ENCODE measurements at regions not wholly inside any gene's neighbourhood (a gene's known extent, or its start where the extent isn't known, plus 50 kb on each side); places are given as distances from the start of the nearest gene placed in this dataset.

DNA sequence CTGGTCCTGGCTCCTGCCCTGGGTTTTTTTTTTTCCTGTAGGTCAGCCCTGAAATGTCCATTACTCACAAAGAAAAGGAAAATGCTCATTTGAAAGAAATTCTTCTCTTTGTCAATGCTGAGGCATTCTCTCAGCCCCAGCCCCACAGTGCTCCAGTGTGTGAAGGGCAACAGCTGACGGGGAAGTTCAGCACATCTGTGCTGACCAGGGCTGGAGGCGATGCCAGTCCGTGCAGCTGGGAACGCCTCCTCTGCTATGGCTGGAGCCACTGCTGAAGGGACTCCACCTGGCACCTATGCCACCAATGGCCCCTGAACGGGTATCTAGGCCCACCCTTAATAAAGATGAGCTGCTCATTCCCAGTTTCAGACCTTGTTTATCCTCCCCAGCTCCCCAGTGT lies 71.9 kb upstream of the SLCO4A1 start:
- in situ Hi-C loops (cut with MboI; ENCODE audit: low pct_unique_long_range_greater_than_20kb, low sequenced_read_pairs, unreplicated experiment) = no loop called here
- TF ChIP-seq CTCF (IDR thresholded peaks at IDR 0.05; ENCODE audit: extremely low read depth, insufficient read depth, missing control alignments) = no peak
- no peak for DNase-seq (ENCODE audit: low spot score)

- DNase-seq (ENCODE audit: low spot score) = no peak
- TF ChIP-seq CTCF (IDR thresholded peaks at IDR 0.05; ENCODE audit: extremely low read depth, insufficient read depth, missing control alignments) = no peak
- in situ Hi-C loops (cut with MboI; ENCODE audit: low pct_unique_long_range_greater_than_20kb, low sequenced_read_pairs, unreplicated experiment) = no loop called here
Observed at GRCh38 chr20:62570897-62571668, 71.2 kb upstream of the SLCO4A1 start.

GRCh38 chr20:62571669-62572344 lies 70.5 kb upstream of the SLCO4A1 start:
- in situ Hi-C loops (cut with MboI; ENCODE audit: low pct_unique_long_range_greater_than_20kb, low sequenced_read_pairs, unreplicated experiment) = no loop called here
- no peak for DNase-seq (ENCODE audit: low spot score)
- peak; percentile 7 for TF ChIP-seq CTCF (IDR thresholded peaks at IDR 0.05; ENCODE audit: extremely low read depth, insufficient read depth, missing control alignments)

DNA sequence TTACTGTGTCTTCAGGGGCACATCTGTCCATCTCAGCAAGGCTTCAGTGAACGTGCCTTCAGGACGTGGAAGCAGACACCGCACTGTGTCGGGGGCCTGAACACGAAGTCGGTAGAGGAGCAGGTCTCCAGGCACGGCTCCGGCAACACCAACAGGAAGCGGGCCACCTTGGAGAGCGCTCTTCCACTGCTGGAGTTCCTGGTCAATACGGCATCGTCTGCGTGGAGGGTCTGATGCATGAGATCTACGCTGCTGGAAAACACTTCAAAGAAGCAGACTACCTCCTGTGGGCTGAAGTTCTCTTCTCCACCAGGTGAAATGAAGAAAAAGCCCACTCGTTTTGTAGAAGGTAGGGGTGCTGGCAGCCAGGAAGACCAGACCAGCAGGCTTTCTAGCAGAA lies 69.3 kb upstream of the SLCO4A1 start:
- no peak for DNase-seq (ENCODE audit: low spot score)
- no peak for TF ChIP-seq CTCF (IDR thresholded peaks at IDR 0.05; ENCODE audit: extremely low read depth, insufficient read depth, missing control alignments)
- in situ Hi-C loops (cut with MboI; ENCODE audit: low pct_unique_long_range_greater_than_20kb, low sequenced_read_pairs, unreplicated experiment) = no loop called here

GRCh38 chr20:62573817-62574216 lies 68.5 kb upstream of the SLCO4A1 start:
- in situ Hi-C loops (cut with MboI; ENCODE audit: low pct_unique_long_range_greater_than_20kb, low sequenced_read_pairs, unreplicated experiment) = no loop called here
- DNase-seq (ENCODE audit: low spot score) = no peak
- TF ChIP-seq CTCF (IDR thresholded peaks at IDR 0.05; ENCODE audit: extremely low read depth, insufficient read depth, missing control alignments) = no peak

DNA sequence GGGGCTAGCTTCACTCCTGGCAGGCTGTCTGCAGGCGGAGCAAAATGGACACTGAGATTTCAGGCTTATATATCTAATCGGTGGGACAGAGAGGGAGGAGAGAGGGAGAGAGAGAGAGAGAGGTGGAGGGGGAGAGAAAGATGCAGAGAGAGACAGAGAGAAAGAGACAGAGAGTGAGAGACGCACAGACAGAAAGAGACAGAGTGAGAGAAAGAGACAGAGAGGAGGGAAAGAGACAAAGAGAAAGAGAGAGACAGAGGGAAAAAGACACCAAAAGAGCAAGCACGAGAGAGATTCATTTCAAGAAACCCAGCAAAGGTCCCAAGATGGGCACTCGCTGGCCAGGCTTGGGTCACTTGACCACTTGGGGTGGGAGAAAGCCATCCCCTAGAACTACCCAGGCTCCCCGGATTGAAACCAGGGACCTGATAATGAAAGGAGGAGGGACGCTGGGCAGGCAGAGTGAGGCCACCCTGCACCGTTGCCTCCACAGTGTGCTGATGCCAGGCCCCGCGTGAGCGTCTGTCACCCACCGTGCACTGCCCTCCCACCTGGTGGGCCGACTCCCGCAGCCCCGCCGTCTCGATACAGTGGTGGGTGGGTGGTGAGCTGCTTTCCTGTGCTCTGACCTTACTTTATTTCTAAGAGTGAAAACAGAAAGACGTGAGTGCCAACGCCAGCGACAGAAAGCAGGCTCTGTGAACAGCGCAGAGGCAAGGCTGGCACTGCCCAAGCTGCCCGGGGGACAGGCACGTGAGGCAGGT lies 67.9 kb upstream of the SLCO4A1 start:
- TF ChIP-seq CTCF (IDR thresholded peaks at IDR 0.05; ENCODE audit: extremely low read depth, insufficient read depth, missing control alignments) = no peak
- in situ Hi-C loops (cut with MboI; ENCODE audit: low pct_unique_long_range_greater_than_20kb, low sequenced_read_pairs, unreplicated experiment) = no loop called here
- no peak for DNase-seq (ENCODE audit: low spot score)

Data from GM13977 (cell line).